HG03354 (cell line): ENCODE measurements at regions not wholly inside any gene's neighbourhood (a gene's known extent, or its start where the extent isn't known, plus 50 kb on each side); places are given as distances from the start of the nearest gene placed in this dataset.

Experiments
- ATAC-seq: cut with Tn5 transposase; IDR thresholded peaks from one replicate; pipeline ENCODE4 v1.9.1; 2021; ENCODE audit warnings: mild to moderate bottlenecking; ENCODE audit not compliant: unreplicated experiment, poor library complexity, severe bottlenecking

GRCh38 chr6:95135182-95135581, 442.2 kb upstream of the MANEA start:
- ATAC-seq: no peak

- ATAC-seq: no peak
Measured at GRCh38 chr6:95142101-95142500, 435.2 kb upstream of the MANEA start.

- no peak for ATAC-seq
Measured at GRCh38 chr6:95142661-95143335, 434.5 kb upstream of the MANEA start.

- ATAC-seq: no peak
Measured at GRCh38 chr6:95143408-95144180, 433.7 kb upstream of the MANEA start.

- no peak for ATAC-seq
Measured at GRCh38 chr6:95145457-95145856, 431.9 kb upstream of the MANEA start.

GRCh38 chr6:95159557-95159956, 417.8 kb upstream of the MANEA start:
- no peak for ATAC-seq

- no peak for ATAC-seq
Measured at GRCh38 chr6:95169775-95170174, 407.6 kb upstream of the MANEA start.

- no peak for ATAC-seq
Measured at GRCh38 chr6:95175927-95176675, 401.2 kb upstream of the MANEA start.

- no peak for ATAC-seq
Measured at GRCh38 chr6:95185874-95186273, 391.5 kb upstream of the MANEA start.

GRCh38 chr6:95186710-95187109, 390.6 kb upstream of the MANEA start:
- no peak for ATAC-seq

- no peak for ATAC-seq
Measured at GRCh38 chr6:95197590-95197989, 379.7 kb upstream of the MANEA start.

GRCh38 chr6:95203153-95203754, 374.1 kb upstream of the MANEA start:
- peak; percentile 98 for ATAC-seq

GRCh38 chr6:95204178-95204577, 373.2 kb upstream of the MANEA start:
- ATAC-seq: no peak

GRCh38 chr6:95208621-95209020, 368.7 kb upstream of the MANEA start:
- ATAC-seq: no peak

GRCh38 chr6:95209074-95209473, 368.3 kb upstream of the MANEA start:
- ATAC-seq: no peak

GRCh38 chr6:95216555-95216954, 360.8 kb upstream of the MANEA start:
- no peak for ATAC-seq

GRCh38 chr6:95227351-95227750, 350.0 kb upstream of the MANEA start:
- no peak for ATAC-seq

- no peak for ATAC-seq
Measured at GRCh38 chr6:95228636-95229035, 348.7 kb upstream of the MANEA start.

- no peak for ATAC-seq
Measured at GRCh38 chr6:95230071-95230740, 347.1 kb upstream of the MANEA start.

GRCh38 chr6:95231416-95231815, 345.9 kb upstream of the MANEA start:
- no peak for ATAC-seq
